Liver (tissue), 8 donors: ENCODE measurements at regions not wholly inside any gene's neighbourhood (a gene's known extent, or its start where the extent isn't known, plus 50 kb on each side); places are given as distances from the start of the nearest gene placed in this dataset.
"Not testable (repeated sequence)": the region's sequence is repeated elsewhere in the genome, so short reads cannot be mapped to it uniquely, and the experiment has no call there.

Experiments
- DNase-seq: peaks from one replicate; pipeline ENCODE4 v3.0.0-alpha.2; 2017; ENCODE audit warnings: low spot score
- H3K27ac ChIP-seq, 2 donors: one replicate each; pipeline ENCODE4 v1.7.0; 2013; ENCODE audit warnings: inconsistent platforms in 2 of 2, low read length in 2 of 2, control low read depth in 1 of 2, low read depth in 1 of 2, mild to moderate bottlenecking in 1 of 2
- H3K27me3 ChIP-seq, 4 donors: one replicate each; pipeline versions ENCODE4 v1.6.1 to v1.7.0; 2013; ENCODE audit warnings: low read length in 3 of 4, inconsistent platforms in 1 of 4, mild to moderate bottlenecking in 1 of 4, moderate library complexity in 1 of 4; ENCODE audit not compliant: control insufficient read depth in 4 of 4, insufficient read depth in 4 of 4
- H3K36me3 ChIP-seq, 4 donors: one replicate each; pipeline versions ENCODE4 v1.6.1 to v1.7.0; 2013; ENCODE audit warnings: low read length in 3 of 4, mild to moderate bottlenecking in 3 of 4, low read depth in 1 of 4, moderate library complexity in 1 of 4; ENCODE audit not compliant: control insufficient read depth in 4 of 4, insufficient read depth in 3 of 4
- H3K4me1 ChIP-seq, 4 donors: one replicate each; pipeline versions ENCODE4 v1.6.1 to v1.7.0; 2013; ENCODE audit warnings: low read length in 3 of 4, mild to moderate bottlenecking in 3 of 4, moderate library complexity in 1 of 4; ENCODE audit not compliant: control insufficient read depth in 4 of 4, insufficient read depth in 4 of 4
- H3K4me3 ChIP-seq, 3 donors: one replicate each; pipeline versions ENCODE4 v1.6.1 to v1.7.0; 2013; ENCODE audit warnings: low read length in 3 of 3, control low read depth in 1 of 3, low read depth in 1 of 3, mild to moderate bottlenecking in 1 of 3
- H3K9ac ChIP-seq, 2 donors: one replicate each; pipeline ENCODE4 v1.7.0; 2013; ENCODE audit warnings: low read length in 2 of 2, mild to moderate bottlenecking in 2 of 2, moderate library complexity in 2 of 2, control low read depth in 1 of 2, low read depth in 1 of 2
- H3K9me3 ChIP-seq, 4 donors: one replicate each; pipeline versions ENCODE4 v1.6.1 to v1.7.0; 2013; ENCODE audit warnings: low read length in 3 of 4; ENCODE audit not compliant: control insufficient read depth in 4 of 4
- EGR1 ChIP-seq, 2 donors: IDR thresholded peaks; 2 replicates each; pipeline ENCODE4 v1.6.1; 2016 to 2018; ENCODE audit warnings: antibody characterized with exemption in 2 of 2, low read depth in 2 of 2
- FOXA1 ChIP-seq: IDR thresholded peaks from 2 replicates; pipeline ENCODE4 v1.6.1; 2016; ENCODE audit warnings: antibody characterized with exemption
- FOXA2 ChIP-seq: IDR thresholded peaks from 2 replicates; pipeline ENCODE4 v1.6.1; 2016; ENCODE audit warnings: antibody characterized with exemption
- GABPA ChIP-seq, 2 donors: IDR thresholded peaks in 1 of 2; conservative IDR thresholded peaks in 1 of 2; 2 replicates each; pipeline ENCODE4 v1.6.1; 2016; ENCODE audit warnings: antibody characterized with exemption in 2 of 2, mild to moderate bottlenecking in 1 of 2, moderate library complexity in 1 of 2
- HNF4A ChIP-seq, 2 donors: conservative IDR thresholded peaks; 2 replicates each; pipeline ENCODE4 v1.6.1; 2016; ENCODE audit warnings: antibody characterized with exemption in 2 of 2, mild to moderate bottlenecking in 2 of 2
- HNF4G ChIP-seq: IDR thresholded peaks from 2 replicates; pipeline ENCODE4 v1.6.1; 2016; ENCODE audit warnings: antibody characterized with exemption
- JUND ChIP-seq, 2 donors: IDR thresholded peaks; 2 replicates each; pipeline ENCODE4 v1.6.1; 2016; ENCODE audit warnings: antibody characterized with exemption in 2 of 2
- NR2F2 ChIP-seq: IDR thresholded peaks from 2 replicates; pipeline ENCODE4 v1.6.1; 2016; ENCODE audit warnings: antibody characterized with exemption
- RXRA ChIP-seq, 2 donors: IDR thresholded peaks; 2 replicates each; pipeline ENCODE4 v1.6.1; 2017 to 2018; ENCODE audit warnings: antibody characterized with exemption in 2 of 2, mild to moderate bottlenecking in 1 of 2
- SP1 ChIP-seq: IDR thresholded peaks from 2 replicates; pipeline ENCODE4 v1.6.1; 2018; ENCODE audit warnings: antibody characterized with exemption, mild to moderate bottlenecking
- TAF1 ChIP-seq: conservative IDR thresholded peaks from 2 replicates; pipeline ENCODE4 v1.6.1; 2016; ENCODE audit warnings: antibody characterized with exemption, mild to moderate bottlenecking
- YY1 ChIP-seq: IDR thresholded peaks from 2 replicates; pipeline ENCODE4 v1.6.1; 2016; ENCODE audit warnings: antibody characterized with exemption, mild to moderate bottlenecking
- WGBS: extraction: QIAGEN DNeasy Blood & Tissue Kit; methylation state at CpG from one replicate; pipeline ENCODE4 v1.1.7; 2013; 5-methylcytosine and 5-hydroxymethylcytosine counted together
- TF ChIP-seq, protein P1 (sequence below): fragments of 150-350 bp; IDR thresholded peaks from 2 replicates; pipeline ENCODE4 v1.5.1; 2017; ENCODE audit warnings: improper control_type of control experiment, low read depth, low read length; ENCODE audit not compliant: missing input control
- TF ChIP-seq, protein P2 (sequence below): IDR thresholded peaks from 2 replicates; pipeline ENCODE4 v1.6.1; 2016; ENCODE audit warnings: antibody characterized with exemption
- TF ChIP-seq, protein P3 (sequence below): IDR thresholded peaks from 2 replicates; pipeline ENCODE4 v1.6.1; 2016; ENCODE audit warnings: antibody characterized with exemption
- TF ChIP-seq, protein P4 (sequence below): IDR thresholded peaks from 2 replicates; pipeline ENCODE4 v1.6.1; 2016; ENCODE audit warnings: antibody characterized with exemption
- TF ChIP-seq, protein P5 (sequence below): IDR thresholded peaks from 2 replicates; pipeline ENCODE4 v1.6.1; 2016; ENCODE audit warnings: antibody characterized with exemption, mild to moderate bottlenecking
- donor health status: healthy.
- donor health status: healthy.
- donor health status: healthy.
- donor health status: healthy.
- donor health status: healthy.

DNA sequence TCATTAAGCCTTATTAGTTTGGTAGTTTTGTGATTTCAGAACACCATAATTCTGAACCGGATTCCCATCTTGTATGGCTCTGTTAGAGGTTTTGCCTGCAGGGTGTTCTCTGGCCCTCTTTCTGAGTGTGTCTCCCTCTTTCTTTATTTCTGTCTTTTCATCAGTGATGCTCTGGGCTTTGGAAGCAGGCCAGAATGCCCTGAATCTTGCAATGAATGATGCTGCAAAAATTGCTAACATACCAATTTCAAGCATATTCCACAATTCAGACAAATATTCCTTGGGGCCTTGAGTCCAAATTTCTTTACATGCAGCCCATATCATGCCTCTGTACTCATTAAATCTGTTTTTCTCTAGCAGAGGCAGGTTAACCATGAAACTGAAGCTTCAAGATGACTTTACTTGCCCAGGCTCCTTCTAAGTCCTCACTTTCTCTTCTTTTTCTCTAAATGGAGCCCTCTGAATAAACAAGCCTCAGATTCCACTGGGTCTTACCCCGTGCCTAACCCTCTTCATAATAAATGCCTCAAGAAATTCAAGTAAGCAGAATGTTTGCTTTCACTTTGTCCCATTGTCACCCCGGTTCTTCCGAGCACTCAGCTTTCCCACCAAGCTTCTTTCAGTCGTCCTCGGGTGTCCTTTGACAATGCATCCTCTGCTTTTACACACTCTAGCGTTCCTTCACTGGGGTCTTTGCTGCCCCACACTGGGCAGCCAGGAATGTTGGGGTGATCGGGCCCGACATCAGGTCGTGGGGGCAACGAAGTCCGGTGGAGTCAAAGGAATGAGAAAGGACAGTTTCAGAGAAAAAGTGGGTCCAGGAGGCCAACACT is 78.8 kb upstream of the SLC38A4 start:
- no peak overlapping the region for H3K9ac ChIP-seq
- no peak for DNase-seq
- TF ChIP-seq TAF1 (no peak), JUND (IDR thresholded peaks at IDR 0.05) (no peak), YY1 (no peak), SP1 (no peak), HNF4G (no peak), HNF4A (conservative IDR thresholded peaks at IDR 0.05) (no peak)
- TF ChIP-seq, protein P1, sequence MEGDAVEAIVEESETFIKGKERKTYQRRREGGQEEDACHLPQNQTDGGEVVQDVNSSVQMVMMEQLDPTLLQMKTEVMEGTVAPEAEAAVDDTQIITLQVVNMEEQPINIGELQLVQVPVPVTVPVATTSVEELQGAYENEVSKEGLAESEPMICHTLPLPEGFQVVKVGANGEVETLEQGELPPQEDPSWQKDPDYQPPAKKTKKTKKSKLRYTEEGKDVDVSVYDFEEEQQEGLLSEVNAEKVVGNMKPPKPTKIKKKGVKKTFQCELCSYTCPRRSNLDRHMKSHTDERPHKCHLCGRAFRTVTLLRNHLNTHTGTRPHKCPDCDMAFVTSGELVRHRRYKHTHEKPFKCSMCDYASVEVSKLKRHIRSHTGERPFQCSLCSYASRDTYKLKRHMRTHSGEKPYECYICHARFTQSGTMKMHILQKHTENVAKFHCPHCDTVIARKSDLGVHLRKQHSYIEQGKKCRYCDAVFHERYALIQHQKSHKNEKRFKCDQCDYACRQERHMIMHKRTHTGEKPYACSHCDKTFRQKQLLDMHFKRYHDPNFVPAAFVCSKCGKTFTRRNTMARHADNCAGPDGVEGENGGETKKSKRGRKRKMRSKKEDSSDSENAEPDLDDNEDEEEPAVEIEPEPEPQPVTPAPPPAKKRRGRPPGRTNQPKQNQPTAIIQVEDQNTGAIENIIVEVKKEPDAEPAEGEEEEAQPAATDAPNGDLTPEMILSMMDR = no peak
- TF ChIP-seq, protein P2, sequence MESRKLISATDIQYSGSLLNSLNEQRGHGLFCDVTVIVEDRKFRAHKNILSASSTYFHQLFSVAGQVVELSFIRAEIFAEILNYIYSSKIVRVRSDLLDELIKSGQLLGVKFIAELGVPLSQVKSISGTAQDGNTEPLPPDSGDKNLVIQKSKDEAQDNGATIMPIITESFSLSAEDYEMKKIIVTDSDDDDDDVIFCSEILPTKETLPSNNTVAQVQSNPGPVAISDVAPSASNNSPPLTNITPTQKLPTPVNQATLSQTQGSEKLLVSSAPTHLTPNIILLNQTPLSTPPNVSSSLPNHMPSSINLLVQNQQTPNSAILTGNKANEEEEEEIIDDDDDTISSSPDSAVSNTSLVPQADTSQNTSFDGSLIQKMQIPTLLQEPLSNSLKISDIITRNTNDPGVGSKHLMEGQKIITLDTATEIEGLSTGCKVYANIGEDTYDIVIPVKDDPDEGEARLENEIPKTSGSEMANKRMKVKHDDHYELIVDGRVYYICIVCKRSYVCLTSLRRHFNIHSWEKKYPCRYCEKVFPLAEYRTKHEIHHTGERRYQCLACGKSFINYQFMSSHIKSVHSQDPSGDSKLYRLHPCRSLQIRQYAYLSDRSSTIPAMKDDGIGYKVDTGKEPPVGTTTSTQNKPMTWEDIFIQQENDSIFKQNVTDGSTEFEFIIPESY = no peak

DNA sequence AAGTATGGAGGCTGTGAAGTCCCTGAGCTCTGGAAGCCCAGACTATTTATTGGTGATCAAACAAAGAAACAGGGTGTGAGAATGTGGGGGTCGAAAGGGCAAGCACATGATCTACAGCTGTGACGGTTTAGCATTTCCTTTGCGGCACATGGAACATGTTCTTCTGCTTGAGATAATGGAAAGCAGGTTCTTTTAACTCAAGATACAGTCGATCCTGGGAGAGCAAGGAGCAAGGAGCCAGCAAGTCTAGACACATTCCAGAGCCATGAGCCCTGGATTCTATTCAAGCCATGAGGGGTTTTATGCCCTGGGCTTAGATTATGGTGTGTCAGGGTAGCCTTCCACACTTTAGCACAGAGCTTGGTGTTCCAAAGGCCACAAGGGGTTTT is 79.4 kb upstream of the SLC38A4 start:
- not testable (repeated sequence) for H3K27me3 ChIP-seq, H3K4me1 ChIP-seq, H3K9ac ChIP-seq, H3K4me3 ChIP-seq, DNase-seq, H3K36me3 ChIP-seq, H3K9me3 ChIP-seq, H3K27ac ChIP-seq
- 78% methylated on average over 4 of the region's 4 CpGs for WGBS

More for the DNA sequence above, 78.8 kb upstream of the SLC38A4 start:
- WGBS = 88% methylated on average over 12 of the region's 12 CpGs
- Histone ChIP-seq H3K27me3 (no peaks in the 10 kb centered on the region), H3K9me3 (no peaks in the 10 kb centered on the region), H3K4me3 (no peak overlapping the region), H3K27ac (no peak overlapping the region), H3K4me1 (peaks cover 2 to 5% (median 4%) of the 10 kb centered on the region in 4 donors), H3K36me3 (no peaks in the 10 kb centered on the region)

DNA sequence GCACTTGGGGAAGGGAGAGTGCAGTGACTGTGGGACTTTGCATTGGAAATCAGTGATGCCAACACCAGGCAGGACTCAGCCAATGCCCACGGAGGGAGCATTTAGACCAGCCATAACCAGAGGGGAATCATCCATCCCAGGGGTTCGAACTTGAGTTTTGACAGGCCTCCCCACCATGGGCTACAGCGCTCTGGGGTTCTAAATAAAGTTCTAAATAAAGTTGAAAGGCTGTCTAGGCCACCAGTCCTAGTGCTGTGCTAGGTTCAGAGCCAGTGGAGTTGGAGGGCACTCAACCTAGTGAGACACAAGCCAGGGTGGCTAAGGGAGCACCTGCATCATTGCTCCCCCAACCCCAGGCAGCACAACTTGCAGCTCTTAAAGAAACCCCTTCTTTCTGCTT is 82.0 kb upstream of the SLC38A4 start:
- H3K9ac ChIP-seq = no peak overlapping the region
- 86% methylated on average over 3 of the region's 3 CpGs for WGBS
- no peak for DNase-seq
- H3K9me3 ChIP-seq = peaks cover 0 to 5% (median 0%) of the 10 kb centered on the region in 4 donors
- H3K4me3 ChIP-seq = no peak overlapping the region
- H3K27ac ChIP-seq = no peak overlapping the region
- no peaks in the 10 kb centered on the region for H3K4me1 ChIP-seq
- H3K27me3 ChIP-seq = no peaks in the 10 kb centered on the region
- H3K36me3 ChIP-seq = no peaks in the 10 kb centered on the region
- TF ChIP-seq, protein P2 = no peak
- TF ChIP-seq, protein P3, sequence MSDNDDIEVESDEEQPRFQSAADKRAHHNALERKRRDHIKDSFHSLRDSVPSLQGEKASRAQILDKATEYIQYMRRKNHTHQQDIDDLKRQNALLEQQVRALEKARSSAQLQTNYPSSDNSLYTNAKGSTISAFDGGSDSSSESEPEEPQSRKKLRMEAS = no peak
- TF ChIP-seq NR2F2 = no peak
- no peak for TF ChIP-seq HNF4A (conservative IDR thresholded peaks at IDR 0.05)
- TF ChIP-seq FOXA1 = no peak
- TF ChIP-seq FOXA2 = no peak
- TF ChIP-seq YY1 = no peak
- TF ChIP-seq RXRA (IDR thresholded peaks at IDR 0.05) = no peak
- no peak for TF ChIP-seq JUND (IDR thresholded peaks at IDR 0.05)
- no peak for TF ChIP-seq TAF1
- TF ChIP-seq GABPA (IDR thresholded peaks at IDR 0.05 in 1 of 2, conservative IDR thresholded peaks at IDR 0.05 in 1 of 2) = no peak
- TF ChIP-seq EGR1 (IDR thresholded peaks at IDR 0.05; ENCODE audit: low read depth in 2 of 2) = no peak
- TF ChIP-seq, protein P4, sequence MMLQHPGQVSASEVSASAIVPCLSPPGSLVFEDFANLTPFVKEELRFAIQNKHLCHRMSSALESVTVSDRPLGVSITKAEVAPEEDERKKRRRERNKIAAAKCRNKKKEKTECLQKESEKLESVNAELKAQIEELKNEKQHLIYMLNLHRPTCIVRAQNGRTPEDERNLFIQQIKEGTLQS = no peak
- TF ChIP-seq HNF4G = no peak
- no peak for TF ChIP-seq SP1
- TF ChIP-seq, protein P5, sequence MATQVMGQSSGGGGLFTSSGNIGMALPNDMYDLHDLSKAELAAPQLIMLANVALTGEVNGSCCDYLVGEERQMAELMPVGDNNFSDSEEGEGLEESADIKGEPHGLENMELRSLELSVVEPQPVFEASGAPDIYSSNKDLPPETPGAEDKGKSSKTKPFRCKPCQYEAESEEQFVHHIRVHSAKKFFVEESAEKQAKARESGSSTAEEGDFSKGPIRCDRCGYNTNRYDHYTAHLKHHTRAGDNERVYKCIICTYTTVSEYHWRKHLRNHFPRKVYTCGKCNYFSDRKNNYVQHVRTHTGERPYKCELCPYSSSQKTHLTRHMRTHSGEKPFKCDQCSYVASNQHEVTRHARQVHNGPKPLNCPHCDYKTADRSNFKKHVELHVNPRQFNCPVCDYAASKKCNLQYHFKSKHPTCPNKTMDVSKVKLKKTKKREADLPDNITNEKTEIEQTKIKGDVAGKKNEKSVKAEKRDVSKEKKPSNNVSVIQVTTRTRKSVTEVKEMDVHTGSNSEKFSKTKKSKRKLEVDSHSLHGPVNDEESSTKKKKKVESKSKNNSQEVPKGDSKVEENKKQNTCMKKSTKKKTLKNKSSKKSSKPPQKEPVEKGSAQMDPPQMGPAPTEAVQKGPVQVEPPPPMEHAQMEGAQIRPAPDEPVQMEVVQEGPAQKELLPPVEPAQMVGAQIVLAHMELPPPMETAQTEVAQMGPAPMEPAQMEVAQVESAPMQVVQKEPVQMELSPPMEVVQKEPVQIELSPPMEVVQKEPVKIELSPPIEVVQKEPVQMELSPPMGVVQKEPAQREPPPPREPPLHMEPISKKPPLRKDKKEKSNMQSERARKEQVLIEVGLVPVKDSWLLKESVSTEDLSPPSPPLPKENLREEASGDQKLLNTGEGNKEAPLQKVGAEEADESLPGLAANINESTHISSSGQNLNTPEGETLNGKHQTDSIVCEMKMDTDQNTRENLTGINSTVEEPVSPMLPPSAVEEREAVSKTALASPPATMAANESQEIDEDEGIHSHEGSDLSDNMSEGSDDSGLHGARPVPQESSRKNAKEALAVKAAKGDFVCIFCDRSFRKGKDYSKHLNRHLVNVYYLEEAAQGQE = no peak
